ENCODE measurements at regions not wholly inside any gene's neighbourhood (a gene's known extent, or its start where the extent isn't known, plus 50 kb on each side); places are given as distances from the start of the nearest gene placed in this dataset.

DNA sequence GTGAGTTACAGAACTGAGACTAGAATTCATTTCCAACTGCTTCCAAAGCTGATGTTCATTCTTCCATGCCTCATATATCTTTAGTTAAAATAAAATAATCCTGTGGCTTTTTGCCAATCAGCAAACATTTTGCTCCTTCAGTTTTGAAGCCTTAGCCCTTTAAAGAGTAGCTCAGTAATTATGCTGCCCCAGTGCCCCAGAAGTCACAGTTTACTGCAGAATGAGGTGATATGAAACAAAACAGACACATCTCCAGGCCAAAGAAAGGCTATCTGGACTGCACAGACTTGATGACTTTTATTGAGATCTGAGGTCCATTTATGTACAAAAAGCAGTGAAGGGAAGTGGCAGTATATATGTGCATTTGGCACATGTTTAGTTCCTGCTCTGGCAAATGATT lies 285.8 kb upstream of the ZNF462 start:
- intact Hi-C loops (cut with DNase I; ENCODE audit: low total_unique reads): no loop called here
- H3K4me3 ChIP-seq (ENCODE audit: low read depth, poor library complexity, severe bottlenecking): no peak overlapping the region
- no peak for DNase-seq (ENCODE audit: low spot score in 2 of 2)
- no peak for TF ChIP-seq POLR2A (IDR thresholded peaks at IDR 0.05)
- TF ChIP-seq, protein P1, sequence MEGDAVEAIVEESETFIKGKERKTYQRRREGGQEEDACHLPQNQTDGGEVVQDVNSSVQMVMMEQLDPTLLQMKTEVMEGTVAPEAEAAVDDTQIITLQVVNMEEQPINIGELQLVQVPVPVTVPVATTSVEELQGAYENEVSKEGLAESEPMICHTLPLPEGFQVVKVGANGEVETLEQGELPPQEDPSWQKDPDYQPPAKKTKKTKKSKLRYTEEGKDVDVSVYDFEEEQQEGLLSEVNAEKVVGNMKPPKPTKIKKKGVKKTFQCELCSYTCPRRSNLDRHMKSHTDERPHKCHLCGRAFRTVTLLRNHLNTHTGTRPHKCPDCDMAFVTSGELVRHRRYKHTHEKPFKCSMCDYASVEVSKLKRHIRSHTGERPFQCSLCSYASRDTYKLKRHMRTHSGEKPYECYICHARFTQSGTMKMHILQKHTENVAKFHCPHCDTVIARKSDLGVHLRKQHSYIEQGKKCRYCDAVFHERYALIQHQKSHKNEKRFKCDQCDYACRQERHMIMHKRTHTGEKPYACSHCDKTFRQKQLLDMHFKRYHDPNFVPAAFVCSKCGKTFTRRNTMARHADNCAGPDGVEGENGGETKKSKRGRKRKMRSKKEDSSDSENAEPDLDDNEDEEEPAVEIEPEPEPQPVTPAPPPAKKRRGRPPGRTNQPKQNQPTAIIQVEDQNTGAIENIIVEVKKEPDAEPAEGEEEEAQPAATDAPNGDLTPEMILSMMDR (IDR thresholded peaks at IDR 0.05): no peak

DNA sequence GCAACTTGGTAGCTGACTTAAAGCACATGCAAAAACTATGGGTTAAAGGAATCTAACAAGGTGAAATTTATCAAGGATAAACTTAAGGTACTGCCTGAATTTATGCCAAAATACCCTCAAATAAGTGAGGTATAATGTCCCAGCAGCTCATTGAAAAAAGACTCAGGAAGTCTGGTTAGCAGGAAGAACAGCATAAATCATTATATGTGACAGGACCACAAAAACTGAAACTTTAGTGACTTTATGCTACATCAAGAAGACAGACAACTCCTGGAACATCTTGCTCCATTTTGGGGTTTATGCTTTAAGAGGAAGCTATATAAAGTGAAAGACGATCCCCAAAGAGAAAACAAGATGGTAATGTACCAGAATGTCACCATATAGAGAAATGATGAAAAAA lies 282.4 kb upstream of the ZNF462 start:
- no peak overlapping the region for H3K4me3 ChIP-seq (ENCODE audit: low read depth, poor library complexity, severe bottlenecking)
- DNase-seq (ENCODE audit: low spot score in 2 of 2): no peak
- WGBS, 2 donors: 50 to 55% methylated on average over 1 of the region's 1 CpG
- no peak for TF ChIP-seq POLR2A (IDR thresholded peaks at IDR 0.05)
- TF ChIP-seq, protein P1 (IDR thresholded peaks at IDR 0.05): no peak
- intact Hi-C loops (cut with DNase I; ENCODE audit: low total_unique reads): no loop called here

DNA sequence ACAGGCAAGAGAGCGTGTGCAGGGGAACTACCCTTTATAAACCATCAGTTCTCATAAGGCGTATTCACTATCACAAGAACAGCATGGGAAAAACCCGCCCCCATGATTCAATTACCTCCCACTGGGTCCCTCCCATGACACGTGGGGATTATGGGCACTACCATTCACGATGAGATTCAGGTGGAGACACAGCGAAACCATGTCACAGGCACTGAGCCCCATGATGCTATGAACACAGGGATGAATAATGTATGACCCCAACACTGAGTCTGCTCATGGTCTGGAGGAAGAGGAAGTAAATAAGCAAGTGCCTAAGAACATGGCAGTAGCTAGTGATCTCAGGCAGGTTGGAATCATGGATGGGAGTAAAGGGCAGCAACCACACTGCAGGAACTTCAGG lies 281.0 kb upstream of the ZNF462 start:
- 92 to 93% methylated on average over 6 of the region's 6 CpGs for WGBS, 2 donors
- H3K4me3 ChIP-seq (ENCODE audit: low read depth, poor library complexity, severe bottlenecking): no peak overlapping the region
- DNase-seq (ENCODE audit: low spot score in 2 of 2): no peak
- TF ChIP-seq, protein P1 (IDR thresholded peaks at IDR 0.05): no peak
- TF ChIP-seq POLR2A (IDR thresholded peaks at IDR 0.05): no peak
- intact Hi-C loops (cut with DNase I; ENCODE audit: low total_unique reads): no loop called here

DNA sequence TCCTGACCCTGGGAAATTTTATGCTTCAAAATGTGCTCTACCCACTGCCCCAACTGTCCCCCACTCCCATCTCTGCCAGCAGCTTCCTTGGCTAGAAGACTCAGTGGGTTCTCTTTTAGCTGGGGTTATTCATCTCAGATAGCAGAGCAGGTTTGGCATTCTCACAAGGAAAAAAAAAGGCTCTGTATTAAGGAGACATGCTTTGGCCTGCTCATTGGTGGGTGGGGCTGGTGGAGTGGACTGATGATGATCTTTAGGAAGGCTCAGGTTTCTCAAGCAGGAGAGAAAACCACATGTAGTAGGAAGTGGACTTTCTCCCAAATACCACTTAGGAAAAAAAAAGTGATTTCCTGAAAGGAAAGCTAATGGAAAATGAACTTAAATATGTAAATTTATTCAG lies 279.2 kb upstream of the ZNF462 start:
- H3K4me3 ChIP-seq (ENCODE audit: low read depth, poor library complexity, severe bottlenecking): no peak overlapping the region
- DNase-seq (ENCODE audit: low spot score in 2 of 2): no peak

GRCh38 chr9:106587042-106587441 lies 275.9 kb upstream of the ZNF462 start:
- TF ChIP-seq, protein P1 (IDR thresholded peaks at IDR 0.05): no peak
- TF ChIP-seq POLR2A (IDR thresholded peaks at IDR 0.05): no peak
- no peak overlapping the region for H3K4me3 ChIP-seq (ENCODE audit: low read depth, poor library complexity, severe bottlenecking)
- intact Hi-C loops (cut with DNase I; ENCODE audit: low total_unique reads): no loop called here
- WGBS, 2 donors: 47 to 56% methylated on average over 2 of the region's 2 CpGs
- DNase-seq (ENCODE audit: low spot score in 2 of 2): no peak

More for the DNA sequence above, 279.2 kb upstream of the ZNF462 start:
- no peak for TF ChIP-seq POLR2A (IDR thresholded peaks at IDR 0.05)
- TF ChIP-seq, protein P1 (IDR thresholded peaks at IDR 0.05): no peak
- intact Hi-C loops (cut with DNase I; ENCODE audit: low total_unique reads): no loop called here

DNA sequence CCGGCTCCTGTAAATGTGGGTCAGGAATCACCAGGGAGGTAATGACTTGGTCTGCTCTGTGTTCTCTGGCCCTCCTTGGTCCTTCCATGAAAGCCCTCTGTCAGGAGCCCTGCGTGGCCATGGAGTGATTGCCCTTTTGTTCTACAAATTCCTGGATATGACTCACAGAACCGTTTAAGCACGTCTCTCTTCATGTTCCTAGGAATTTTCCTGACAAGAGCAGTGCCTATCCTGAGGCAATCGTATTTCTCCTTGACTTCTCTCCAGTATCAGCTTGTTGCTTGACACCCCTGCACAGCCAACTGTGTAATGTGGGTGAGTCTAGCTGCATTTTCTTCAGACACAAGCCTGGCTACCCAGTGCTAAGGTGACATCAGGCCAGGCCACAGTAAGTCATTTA lies 274.3 kb upstream of the ZNF462 start:
- intact Hi-C loops (cut with DNase I; ENCODE audit: low total_unique reads): no loop called here
- no peak for DNase-seq (ENCODE audit: low spot score in 2 of 2)
- 32 to 44% methylated on average over 5 of the region's 5 CpGs for WGBS, 2 donors
- no peak overlapping the region for H3K4me3 ChIP-seq (ENCODE audit: low read depth, poor library complexity, severe bottlenecking)
- TF ChIP-seq POLR2A (IDR thresholded peaks at IDR 0.05): no peak
- TF ChIP-seq, protein P1 (IDR thresholded peaks at IDR 0.05): no peak

Data from lower leg skin (tissue), 4 donors.